ENCODE measurements at regions not wholly inside any gene's neighbourhood (a gene's known extent, or its start where the extent isn't known, plus 50 kb on each side); places are given as distances from the start of the nearest gene placed in this dataset.

DNA sequence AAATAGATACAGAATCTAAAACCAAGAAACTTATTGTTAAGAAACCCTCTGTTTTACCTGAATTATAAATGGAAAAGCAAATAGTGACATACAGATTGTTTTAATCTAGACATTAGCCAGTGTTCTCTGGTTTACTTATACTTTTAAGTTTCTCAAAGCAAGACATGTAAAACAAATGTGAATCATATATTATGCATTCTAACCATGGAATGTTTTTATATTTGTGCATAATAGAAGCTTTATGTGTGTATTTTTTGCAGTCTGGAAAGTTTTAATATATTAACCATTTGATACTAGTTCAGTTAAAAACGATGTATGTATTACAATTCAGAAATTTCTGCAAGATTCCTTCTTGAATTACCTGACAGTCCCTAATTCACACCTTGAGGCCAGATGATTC lies 150.6 kb upstream of the TMEM72 start:
- no peak overlapping the region for H3K9ac ChIP-seq (ENCODE audit: low read length)
- ChIA-PET CTCF (no interaction called here), POLR2A (no interaction called here)
- no peaks in the 10 kb centered on the region for H3K4me1 ChIP-seq (ENCODE audit: control insufficient read depth in 2 of 2, insufficient read depth in 2 of 2, low read length in 2 of 2)
- peaks cover 0 to 2% (median 0%) of the 10 kb centered on the region in 4 experiments for H3K27me3 ChIP-seq (replicated peaks in 1 of 4; ENCODE audit: control extremely low read depth in 1 of 4, control insufficient read depth in 3 of 4, insufficient read depth in 4 of 4, low read length in 3 of 4)
- no peaks in the 10 kb centered on the region for H3K4me1 Mint-ChIP-seq
- no peaks in the 10 kb centered on the region for H3K9me3 Mint-ChIP-seq (ENCODE audit: insufficient read depth)
- H3K9me3 ChIP-seq (ENCODE audit: control extremely low read depth in 1 of 3, control insufficient read depth in 2 of 3, insufficient read depth in 1 of 3, low read length in 2 of 3): no peaks in the 10 kb centered on the region
- TF ChIP-seq, protein P1, sequence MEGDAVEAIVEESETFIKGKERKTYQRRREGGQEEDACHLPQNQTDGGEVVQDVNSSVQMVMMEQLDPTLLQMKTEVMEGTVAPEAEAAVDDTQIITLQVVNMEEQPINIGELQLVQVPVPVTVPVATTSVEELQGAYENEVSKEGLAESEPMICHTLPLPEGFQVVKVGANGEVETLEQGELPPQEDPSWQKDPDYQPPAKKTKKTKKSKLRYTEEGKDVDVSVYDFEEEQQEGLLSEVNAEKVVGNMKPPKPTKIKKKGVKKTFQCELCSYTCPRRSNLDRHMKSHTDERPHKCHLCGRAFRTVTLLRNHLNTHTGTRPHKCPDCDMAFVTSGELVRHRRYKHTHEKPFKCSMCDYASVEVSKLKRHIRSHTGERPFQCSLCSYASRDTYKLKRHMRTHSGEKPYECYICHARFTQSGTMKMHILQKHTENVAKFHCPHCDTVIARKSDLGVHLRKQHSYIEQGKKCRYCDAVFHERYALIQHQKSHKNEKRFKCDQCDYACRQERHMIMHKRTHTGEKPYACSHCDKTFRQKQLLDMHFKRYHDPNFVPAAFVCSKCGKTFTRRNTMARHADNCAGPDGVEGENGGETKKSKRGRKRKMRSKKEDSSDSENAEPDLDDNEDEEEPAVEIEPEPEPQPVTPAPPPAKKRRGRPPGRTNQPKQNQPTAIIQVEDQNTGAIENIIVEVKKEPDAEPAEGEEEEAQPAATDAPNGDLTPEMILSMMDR (IDR thresholded peaks at IDR 0.05): no peak
- TF ChIP-seq EZH2 (IDR thresholded peaks at IDR 0.05; ENCODE audit: borderline replicate concordance, insufficient read depth, low read depth, low read length, poor library complexity, severe bottlenecking): no peak
- DNase-seq (no peak), ATAC-seq (ENCODE audit: low read depth) (no peak)
- H4K20me1 ChIP-seq (ENCODE audit: control insufficient read depth, insufficient read depth, low read length, poor library complexity, severe bottlenecking): no peaks in the 10 kb centered on the region
- no CpG with 5 or more reads among the region's 1 CpG for WGBS (ENCODE audit: insufficient coverage)
- H3K4me3 ChIP-seq (ENCODE audit: control extremely low read depth in 1 of 5, extremely low read depth in 1 of 5, insufficient read depth in 1 of 5, low read depth in 2 of 5, low read length in 4 of 5): no peak overlapping the region
- H2AFZ ChIP-seq (ENCODE audit: insufficient read depth, low read depth, low read length, poor library complexity, severe bottlenecking): no peak overlapping the region
- no peak overlapping the region for H3K27ac ChIP-seq (ENCODE audit: low read length in 2 of 2)
- H3K4me3 Mint-ChIP-seq: no peak overlapping the region
- H3K79me2 ChIP-seq (ENCODE audit: control insufficient read depth, insufficient read depth, low read length): no peaks in the 10 kb centered on the region
- no peak overlapping the region for H3K4me2 ChIP-seq (replicated peaks; ENCODE audit: low read depth, low read length, poor library complexity, severe bottlenecking)
- intact Hi-C loops (cut with micrococcal nuclease): no loop called here
- H3K27ac Mint-ChIP-seq: no peak overlapping the region
- no peaks in the 10 kb centered on the region for H3K36me3 ChIP-seq (replicated peaks in 1 of 2; ENCODE audit: control extremely low read depth in 1 of 2, control insufficient read depth in 1 of 2, extremely low read depth in 1 of 2, insufficient read depth in 2 of 2, low read length in 1 of 2)
- peaks cover 5% of the 10 kb centered on the region for H3K27me3 Mint-ChIP-seq

DNA sequence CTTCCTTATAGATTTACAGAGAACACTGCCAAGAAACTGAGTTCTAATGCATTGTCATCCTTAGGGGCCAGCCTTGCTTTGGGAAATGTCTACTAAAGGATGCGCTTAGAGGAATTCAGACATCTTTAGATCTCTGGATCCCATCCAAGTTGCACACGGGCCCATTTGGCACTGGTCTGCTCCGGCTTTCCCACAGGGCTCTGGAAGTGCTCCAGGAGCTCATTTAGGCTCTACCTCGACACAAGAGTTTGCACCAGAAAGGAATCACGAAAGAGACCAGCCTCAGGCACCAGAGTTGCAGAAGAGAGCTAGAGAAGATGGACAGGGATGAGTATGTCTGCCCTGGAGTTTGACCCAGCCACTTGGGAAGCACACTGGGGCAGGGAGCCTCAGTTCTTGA lies 150.1 kb upstream of the TMEM72 start:
- CTCF ChIA-PET: no interaction called here
- H3K36me3 ChIP-seq (replicated peaks in 1 of 2; ENCODE audit: control extremely low read depth in 1 of 2, control insufficient read depth in 1 of 2, extremely low read depth in 1 of 2, insufficient read depth in 2 of 2, low read length in 1 of 2): no peaks in the 10 kb centered on the region
- ATAC-seq (ENCODE audit: low read depth) (no peak), DNase-seq (no peak)
- Mint-ChIP-seq H3K27me3 (peaks cover 5% of the 10 kb centered on the region), H3K4me1 (no peaks in the 10 kb centered on the region), H3K4me3 (no peak overlapping the region), H3K27ac (no peak overlapping the region), H3K9me3 (ENCODE audit: insufficient read depth) (no peaks in the 10 kb centered on the region)
- no peaks in the 10 kb centered on the region for H3K9me3 ChIP-seq (ENCODE audit: control extremely low read depth in 1 of 3, control insufficient read depth in 2 of 3, insufficient read depth in 1 of 3, low read length in 2 of 3)
- TF ChIP-seq EZH2 (IDR thresholded peaks at IDR 0.05; ENCODE audit: borderline replicate concordance, insufficient read depth, low read depth, low read length, poor library complexity, severe bottlenecking): no peak
- TF ChIP-seq, protein P1 (IDR thresholded peaks at IDR 0.05): no peak
- 82% methylated on average over 5 of the region's 5 CpGs for WGBS (ENCODE audit: insufficient coverage)
- peaks cover 0 to 2% (median 0%) of the 10 kb centered on the region in 4 experiments for H3K27me3 ChIP-seq (replicated peaks in 1 of 4; ENCODE audit: control extremely low read depth in 1 of 4, control insufficient read depth in 3 of 4, insufficient read depth in 4 of 4, low read length in 3 of 4)
- no peak overlapping the region for H3K4me2 ChIP-seq (replicated peaks; ENCODE audit: low read depth, low read length, poor library complexity, severe bottlenecking)
- intact Hi-C loops (cut with micrococcal nuclease): no loop called here
- no peak overlapping the region for H3K27ac ChIP-seq (ENCODE audit: low read length in 2 of 2)
- no peaks in the 10 kb centered on the region for H3K79me2 ChIP-seq (ENCODE audit: control insufficient read depth, insufficient read depth, low read length)
- no peak overlapping the region for H3K9ac ChIP-seq (ENCODE audit: low read length)
- no peak overlapping the region for H3K4me3 ChIP-seq (ENCODE audit: control extremely low read depth in 1 of 5, extremely low read depth in 1 of 5, insufficient read depth in 1 of 5, low read depth in 2 of 5, low read length in 4 of 5)
- no peaks in the 10 kb centered on the region for H4K20me1 ChIP-seq (ENCODE audit: control insufficient read depth, insufficient read depth, low read length, poor library complexity, severe bottlenecking)
- H3K4me1 ChIP-seq (ENCODE audit: control insufficient read depth in 2 of 2, insufficient read depth in 2 of 2, low read length in 2 of 2): no peaks in the 10 kb centered on the region
- POLR2A ChIA-PET: no interaction called here
- H2AFZ ChIP-seq (ENCODE audit: insufficient read depth, low read depth, low read length, poor library complexity, severe bottlenecking): no peak overlapping the region

Measured in B cell (primary cell).